Gastrocnemius medialis (tissue), 4 donors: ENCODE measurements at regions not wholly inside any gene's neighbourhood (a gene's known extent, or its start where the extent isn't known, plus 50 kb on each side); places are given as distances from the start of the nearest gene placed in this dataset.

Source experiments
- ATAC-seq, 2 donors: fragments of 150-250 bp; one replicate each; pipeline ENCODE4 v1.9.1; 2016
- DNase-seq, 2 donors: peaks; one replicate each; pipeline ENCODE4 v3.0.0-alpha.2; 2019
- H3K27ac ChIP-seq, 4 donors: fragments of 200-600 bp; sonication (generic); 1 replicate in 1 of 4; 2 replicates in 3 of 4; pipeline ENCODE4 v1.5.1; 2016 to 2018; ENCODE audit warnings: mild to moderate bottlenecking in 2 of 4, moderate library complexity in 1 of 4
- H3K27me3 ChIP-seq, 3 donors: fragments of 200-600 bp; sonication (generic) in 2 of 3; 1 replicate in 1 of 3; 2 replicates in 2 of 3; pipeline versions ENCODE4 v1.5.1 to v1.6.0; 2016 to 2019; ENCODE audit warnings: mild to moderate bottlenecking in 1 of 3, moderate library complexity in 1 of 3
- H3K36me3 ChIP-seq, 2 donors: fragments of 200-600 bp; sonication (generic) in 1 of 2; one replicate each; pipeline ENCODE4 v1.5.1; 2017 to 2018
- H3K4me1 ChIP-seq, 2 donors: fragments of 200-600 bp; sonication (generic) in 1 of 2; one replicate each; pipeline ENCODE4 v1.5.1; 2016 to 2017; ENCODE audit warnings: mild to moderate bottlenecking in 2 of 2
- H3K4me3 ChIP-seq, 4 donors: fragments of 200-600 bp; sonication (generic) in 3 of 4; 1 replicate in 1 of 4; 2 replicates in 3 of 4; pipeline ENCODE4 v1.5.1; 2016 to 2019; ENCODE audit warnings: mild to moderate bottlenecking in 2 of 4
- H3K9me3 ChIP-seq, 3 donors: fragments of 200-600 bp; sonication (generic) in 2 of 3; 1 replicate in 1 of 3; 2 replicates in 2 of 3; pipeline ENCODE4 v1.5.1; 2016 to 2019
- POLR2A ChIP-seq, 2 donors: fragments of 450-650 bp; IDR thresholded peaks; one replicate each; pipeline ENCODE4 v1.6.1; 2017; ENCODE audit warnings: antibody characterized with exemption in 2 of 2, mild to moderate bottlenecking in 2 of 2, moderate library complexity in 2 of 2
- in situ Hi-C, 4 donors: fragments of 200-750 bp; cut with MboI; loops; one replicate each; pipeline versions ENCODE4 v1.15.0 to v1.8.0; 2017; ENCODE audit warnings: low sequenced_read_pairs in 4 of 4
- intact Hi-C: fragments of 100-400 bp; cut with DNase I; formaldehyde crosslinking; loops from one replicate; pipeline ENCODE4 v1.15.1; 2023; ENCODE audit warnings: low total_unique reads
- TF ChIP-seq, protein P1 (sequence below), 5 experiments: fragments of 450-650 bp in 3 of 5; fragments of 200-600 bp in 2 of 5; sonication (generic) in 2 of 5; IDR thresholded peaks in 4 of 5; conservative IDR thresholded peaks in 1 of 5; 1 replicate in 4 of 5; 2 replicates in 1 of 5; pipeline ENCODE4 v1.5.1; 2016 to 2019; ENCODE audit warnings: antibody characterized with exemption in 5 of 5, mild to moderate bottlenecking in 3 of 5, moderate library complexity in 3 of 5

DNA sequence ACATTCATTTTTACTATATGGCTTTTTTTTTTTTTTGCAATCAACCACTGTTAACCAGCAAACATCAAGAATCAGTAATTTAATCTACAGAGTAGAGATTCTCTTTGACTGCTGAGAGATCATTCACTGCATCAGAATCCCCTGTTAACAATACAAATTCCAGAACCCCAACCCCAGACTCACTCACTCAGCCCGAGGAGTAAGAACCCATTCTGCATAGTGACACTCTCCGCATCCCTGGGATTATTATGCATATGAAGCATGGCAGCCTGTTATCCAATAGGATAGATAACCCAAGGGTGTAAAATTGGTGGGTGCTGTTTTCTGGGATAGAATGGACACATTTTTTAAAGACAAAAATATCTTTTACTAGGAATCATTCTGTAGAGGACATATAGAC lies 76.3 kb upstream of the CCDC39 start:
- Histone ChIP-seq H3K4me1 (no peaks in the 10 kb centered on the region), H3K36me3 (no peaks in the 10 kb centered on the region), H3K27me3 (no peaks in the 10 kb centered on the region), H3K27ac (no peak overlapping the region), H3K9me3 (no peaks in the 10 kb centered on the region), H3K4me3 (no peak overlapping the region)
- ATAC-seq (no peak), DNase-seq (no peak)
- TF ChIP-seq, protein P1, sequence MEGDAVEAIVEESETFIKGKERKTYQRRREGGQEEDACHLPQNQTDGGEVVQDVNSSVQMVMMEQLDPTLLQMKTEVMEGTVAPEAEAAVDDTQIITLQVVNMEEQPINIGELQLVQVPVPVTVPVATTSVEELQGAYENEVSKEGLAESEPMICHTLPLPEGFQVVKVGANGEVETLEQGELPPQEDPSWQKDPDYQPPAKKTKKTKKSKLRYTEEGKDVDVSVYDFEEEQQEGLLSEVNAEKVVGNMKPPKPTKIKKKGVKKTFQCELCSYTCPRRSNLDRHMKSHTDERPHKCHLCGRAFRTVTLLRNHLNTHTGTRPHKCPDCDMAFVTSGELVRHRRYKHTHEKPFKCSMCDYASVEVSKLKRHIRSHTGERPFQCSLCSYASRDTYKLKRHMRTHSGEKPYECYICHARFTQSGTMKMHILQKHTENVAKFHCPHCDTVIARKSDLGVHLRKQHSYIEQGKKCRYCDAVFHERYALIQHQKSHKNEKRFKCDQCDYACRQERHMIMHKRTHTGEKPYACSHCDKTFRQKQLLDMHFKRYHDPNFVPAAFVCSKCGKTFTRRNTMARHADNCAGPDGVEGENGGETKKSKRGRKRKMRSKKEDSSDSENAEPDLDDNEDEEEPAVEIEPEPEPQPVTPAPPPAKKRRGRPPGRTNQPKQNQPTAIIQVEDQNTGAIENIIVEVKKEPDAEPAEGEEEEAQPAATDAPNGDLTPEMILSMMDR (IDR thresholded peaks at IDR 0.05 in 4 of 5, conservative IDR thresholded peaks at IDR 0.05 in 1 of 5), result no peak
- no peak for TF ChIP-seq POLR2A (IDR thresholded peaks at IDR 0.05)
- intact Hi-C loops (no loop called here), in situ Hi-C loops (no loop called here)

DNA sequence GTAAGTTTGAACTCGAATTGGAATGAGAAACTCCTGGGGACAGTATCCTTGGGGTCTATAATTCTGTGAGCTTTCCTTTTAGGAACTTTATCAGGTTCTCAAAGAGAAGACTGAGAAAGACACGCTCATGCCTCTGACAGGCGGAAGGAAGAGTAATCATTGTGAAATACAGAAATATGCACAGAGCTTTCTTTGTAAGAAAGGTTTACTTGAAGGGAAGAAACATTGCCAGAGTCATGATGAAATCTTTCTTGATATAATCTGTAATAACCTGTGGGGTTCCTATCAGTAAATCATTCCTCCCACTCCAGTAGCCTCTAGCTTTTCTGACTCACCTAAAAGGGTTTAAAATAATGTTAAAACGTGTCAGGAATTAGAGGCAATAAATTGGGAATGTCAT lies 83.6 kb upstream of the CCDC39 start:
- in situ Hi-C loops (no loop called here), intact Hi-C loops (no loop called here)
- Histone ChIP-seq H3K9me3 (no peaks in the 10 kb centered on the region), H3K4me1 (no peaks in the 10 kb centered on the region), H3K27ac (no peak overlapping the region), H3K27me3 (no peaks in the 10 kb centered on the region), H3K4me3 (no peak overlapping the region), H3K36me3 (no peaks in the 10 kb centered on the region)
- no peak for DNase-seq
- ATAC-seq, result no peak
- TF ChIP-seq, protein P1 (IDR thresholded peaks at IDR 0.05 in 4 of 5, conservative IDR thresholded peaks at IDR 0.05 in 1 of 5), result no peak
- TF ChIP-seq POLR2A (IDR thresholded peaks at IDR 0.05), result no peak

- TF ChIP-seq POLR2A (IDR thresholded peaks at IDR 0.05), result no peak
- TF ChIP-seq, protein P1 (IDR thresholded peaks at IDR 0.05 in 4 of 5, conservative IDR thresholded peaks at IDR 0.05 in 1 of 5), result no peak
- in situ Hi-C loops, result no loop called here
- intact Hi-C loops, result no loop called here
- Histone ChIP-seq H3K36me3 (no peaks in the 10 kb centered on the region), H3K27me3 (no peaks in the 10 kb centered on the region), H3K4me3 (no peak overlapping the region), H3K27ac (no peak overlapping the region), H3K9me3 (no peaks in the 10 kb centered on the region), H3K4me1 (no peaks in the 10 kb centered on the region)
- no peak for ATAC-seq
- DNase-seq, result no peak
Measured at GRCh38 chr3:180764481-180764880, 85.2 kb upstream of the CCDC39 start.

- TF ChIP-seq, protein P1 (IDR thresholded peaks at IDR 0.05 in 4 of 5, conservative IDR thresholded peaks at IDR 0.05 in 1 of 5), result no peak
- no peak for TF ChIP-seq POLR2A (IDR thresholded peaks at IDR 0.05)
- no peaks in the 10 kb centered on the region for H3K27me3 ChIP-seq
- no peak for DNase-seq
- H3K9me3 ChIP-seq, result no peaks in the 10 kb centered on the region
- ATAC-seq, result no peak
- in situ Hi-C loops (no loop called here), intact Hi-C loops (no loop called here)
- no peak overlapping the region for H3K27ac ChIP-seq
- H3K4me1 ChIP-seq, result no peaks in the 10 kb centered on the region
- no peak overlapping the region for H3K4me3 ChIP-seq
- no peaks in the 10 kb centered on the region for H3K36me3 ChIP-seq
Measured at GRCh38 chr3:180770639-180771038, 91.3 kb upstream of the CCDC39 start.

- Histone ChIP-seq H3K36me3 (peaks cover 0 to 5% of the 10 kb centered on the region in 2 donors), H3K9me3 (no peaks in the 10 kb centered on the region), H3K27ac (no peak overlapping the region), H3K4me3 (no peak overlapping the region), H3K27me3 (no peaks in the 10 kb centered on the region), H3K4me1 (no peaks in the 10 kb centered on the region)
- in situ Hi-C loops (no loop called here), intact Hi-C loops (no loop called here)
- DNase-seq (no peak), ATAC-seq (no peak)
- TF ChIP-seq, protein P1 (IDR thresholded peaks at IDR 0.05 in 4 of 5, conservative IDR thresholded peaks at IDR 0.05 in 1 of 5), result no peak
- no peak for TF ChIP-seq POLR2A (IDR thresholded peaks at IDR 0.05)
Measured at GRCh38 chr3:180776433-180776832, 97.1 kb upstream of the CCDC39 start.
